ENCODE measurements at regions not wholly inside any gene's neighbourhood (a gene's known extent, or its start where the extent isn't known, plus 50 kb on each side); places are given as distances from the start of the nearest gene placed in this dataset.
"Not testable (repeated sequence)": the region's sequence is repeated elsewhere in the genome, so short reads cannot be mapped to it uniquely, and the experiment has no call there.

DNA sequence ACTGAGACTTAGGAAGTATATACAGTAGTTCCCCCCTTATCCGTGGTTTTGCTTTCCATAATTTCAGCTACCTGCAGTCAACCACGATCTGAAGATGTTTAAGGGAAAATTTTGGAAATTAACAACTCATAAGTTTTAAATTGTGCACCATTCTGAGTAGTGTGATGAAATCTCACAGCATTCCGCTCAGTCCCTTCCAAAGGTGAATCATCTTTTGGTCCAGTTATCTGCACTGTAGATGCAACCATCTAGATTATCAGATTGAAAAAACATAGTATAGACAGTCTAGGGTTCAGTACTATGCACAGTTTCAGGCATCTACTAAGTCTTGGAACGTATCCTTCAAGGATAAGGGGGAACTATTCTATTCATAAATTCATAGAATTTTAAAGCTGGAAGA lies 109.0 kb downstream of the ANXA3 start:
- Histone ChIP-seq H3K27ac (ENCODE audit: low read depth in 1 of 2, low read length in 1 of 2) (no peak overlapping the region), H3K9me3 (ENCODE audit: control insufficient read depth in 2 of 2, insufficient read depth in 1 of 2, low read length in 1 of 2) (no peaks in the 10 kb centered on the region), H3K4me3 (ENCODE audit: low read length in 2 of 2) (no peak overlapping the region), H3K4me1 (ENCODE audit: control insufficient read depth in 2 of 2, insufficient read depth in 2 of 2, low read length in 2 of 2) (peaks cover 5 to 17% of the 10 kb centered on the region in 2 donors), H3K36me3 (ENCODE audit: control insufficient read depth in 2 of 2, insufficient read depth in 2 of 2, low read length in 1 of 2) (no peaks in the 10 kb centered on the region), H3K27me3 (ENCODE audit: control insufficient read depth in 2 of 2, insufficient read depth in 1 of 2, low read length in 1 of 2) (no peaks in the 10 kb centered on the region)
- no peak for DNase-seq (ENCODE audit: low read depth in 6 of 9, low spot score in 9 of 9)
- 98% methylated on average over 4 of the region's 4 CpGs for WGBS

DNA sequence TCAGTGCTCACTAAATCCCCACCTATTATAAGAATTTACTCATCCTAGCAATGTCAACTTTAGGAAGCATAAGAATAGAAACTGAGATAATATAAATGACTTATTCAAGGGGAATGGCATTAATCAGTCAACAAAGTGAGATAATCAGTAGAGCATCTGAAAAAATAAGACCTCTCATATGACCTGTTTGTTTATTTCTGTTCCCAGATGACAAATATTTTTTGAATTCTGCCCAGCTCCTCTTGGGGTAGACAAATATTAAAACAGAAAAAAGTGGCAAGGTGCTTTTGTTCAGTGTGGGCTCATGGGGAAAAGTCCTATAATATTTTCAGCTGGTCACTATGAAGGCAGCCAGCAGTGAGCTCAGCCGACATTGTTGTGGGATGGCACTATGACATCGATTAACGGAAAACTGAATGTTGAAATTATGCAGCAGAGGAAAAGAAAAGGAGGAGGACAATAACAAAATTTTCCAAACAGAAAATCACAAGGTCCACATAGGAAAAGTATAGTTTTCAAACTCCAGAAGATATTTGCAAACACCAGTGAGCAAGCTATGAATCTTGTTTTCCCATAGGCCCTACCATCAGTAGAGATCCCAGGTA lies 109.6 kb downstream of the ANXA3 start:
- Histone ChIP-seq H3K27ac (ENCODE audit: low read depth in 1 of 2, low read length in 1 of 2) (no peak overlapping the region), H3K4me3 (ENCODE audit: low read length in 2 of 2) (no peak overlapping the region), H3K36me3 (ENCODE audit: control insufficient read depth in 2 of 2, insufficient read depth in 2 of 2, low read length in 1 of 2) (no peaks in the 10 kb centered on the region), H3K27me3 (ENCODE audit: control insufficient read depth in 2 of 2, insufficient read depth in 1 of 2, low read length in 1 of 2) (no peaks in the 10 kb centered on the region), H3K9me3 (ENCODE audit: control insufficient read depth in 2 of 2, insufficient read depth in 1 of 2, low read length in 1 of 2) (no peaks in the 10 kb centered on the region), H3K4me1 (ENCODE audit: control insufficient read depth in 2 of 2, insufficient read depth in 2 of 2, low read length in 2 of 2) (peaks cover 5 to 17% of the 10 kb centered on the region in 2 donors)
- 96% methylated on average over 3 of the region's 3 CpGs for WGBS
- no peak for DNase-seq (ENCODE audit: low read depth in 6 of 9, low spot score in 9 of 9)

DNA sequence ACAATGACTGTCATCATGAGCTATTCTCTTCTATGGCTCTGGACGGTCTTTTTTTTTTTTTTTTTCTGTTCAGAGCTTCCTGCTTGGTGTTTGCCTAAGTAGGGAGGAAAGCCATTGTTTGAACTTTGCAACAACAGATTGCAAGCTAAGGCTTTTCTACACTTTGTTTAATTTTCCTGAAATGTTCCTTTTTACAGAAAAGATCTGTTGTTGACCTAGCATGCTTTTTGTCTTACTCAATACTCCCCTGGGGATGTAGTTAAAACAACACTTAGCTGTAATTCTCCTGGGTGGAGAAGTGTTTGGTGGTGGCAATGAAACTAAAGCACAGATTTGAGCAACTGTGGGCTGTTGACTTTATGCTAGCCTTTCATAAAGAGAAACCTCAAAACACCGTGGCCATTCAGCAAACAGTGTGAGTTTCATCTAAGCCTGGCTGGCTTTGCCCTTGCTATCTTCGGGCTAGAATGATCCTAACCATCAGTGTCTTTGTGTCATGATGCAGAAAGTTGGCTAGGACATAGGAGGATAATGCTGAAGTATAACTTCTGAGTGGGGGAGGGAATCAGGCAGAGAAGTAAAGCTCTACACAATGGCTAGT lies 110.5 kb downstream of the ANXA3 start:
- H3K4me3 ChIP-seq (ENCODE audit: low read length in 2 of 2): no peak overlapping the region
- peaks cover 5 to 11% of the 10 kb centered on the region in 2 donors for H3K4me1 ChIP-seq (ENCODE audit: control insufficient read depth in 2 of 2, insufficient read depth in 2 of 2, low read length in 2 of 2)
- peak in 1 of 9 donors; percentile 26 for DNase-seq (ENCODE audit: low read depth in 6 of 9, low spot score in 9 of 9)
- H3K9me3 ChIP-seq (ENCODE audit: control insufficient read depth in 2 of 2, insufficient read depth in 1 of 2, low read length in 1 of 2): no peaks in the 10 kb centered on the region
- H3K27me3 ChIP-seq (ENCODE audit: control insufficient read depth in 2 of 2, insufficient read depth in 1 of 2, low read length in 1 of 2): no peaks in the 10 kb centered on the region
- H3K27ac ChIP-seq (ENCODE audit: low read depth in 1 of 2, low read length in 1 of 2): peak overlapping the region; percentile 5 to 65
- 60% methylated on average over 3 of the region's 3 CpGs for WGBS
- no peaks in the 10 kb centered on the region for H3K36me3 ChIP-seq (ENCODE audit: control insufficient read depth in 2 of 2, insufficient read depth in 2 of 2, low read length in 1 of 2)

DNA sequence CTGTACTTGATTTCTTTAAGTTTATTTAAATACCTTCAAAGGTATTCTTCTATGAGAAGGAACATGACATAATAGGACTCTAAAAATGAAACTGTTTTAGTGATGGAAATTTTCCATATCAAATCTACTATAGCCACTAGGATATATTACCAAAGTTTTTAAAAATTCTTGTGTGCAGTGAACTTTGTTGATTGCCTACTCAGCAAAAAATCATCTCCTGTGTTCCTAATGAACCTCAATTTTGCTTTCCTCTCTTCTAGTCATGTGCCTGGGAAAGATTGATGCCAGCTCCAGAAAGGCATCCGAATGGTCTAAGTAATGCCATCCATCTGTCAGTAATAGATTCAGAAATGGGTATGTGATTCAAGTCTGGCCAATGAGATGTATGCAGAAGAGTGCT lies 111.1 kb downstream of the ANXA3 start:
- Histone ChIP-seq H3K9me3 (ENCODE audit: control insufficient read depth in 2 of 2, insufficient read depth in 1 of 2, low read length in 1 of 2) (no peaks in the 10 kb centered on the region), H3K27ac (ENCODE audit: low read depth in 1 of 2, low read length in 1 of 2) (no peak overlapping the region), H3K36me3 (ENCODE audit: control insufficient read depth in 2 of 2, insufficient read depth in 2 of 2, low read length in 1 of 2) (no peaks in the 10 kb centered on the region), H3K4me3 (ENCODE audit: low read length in 2 of 2) (no peak overlapping the region), H3K27me3 (ENCODE audit: control insufficient read depth in 2 of 2, insufficient read depth in 1 of 2, low read length in 1 of 2) (no peaks in the 10 kb centered on the region), H3K4me1 (ENCODE audit: control insufficient read depth in 2 of 2, insufficient read depth in 2 of 2, low read length in 2 of 2) (peaks cover 3 to 10% of the 10 kb centered on the region in 2 donors)
- 95% methylated on average over 1 of the region's 1 CpG for WGBS
- no peak for DNase-seq (ENCODE audit: low read depth in 6 of 9, low spot score in 9 of 9)

DNA sequence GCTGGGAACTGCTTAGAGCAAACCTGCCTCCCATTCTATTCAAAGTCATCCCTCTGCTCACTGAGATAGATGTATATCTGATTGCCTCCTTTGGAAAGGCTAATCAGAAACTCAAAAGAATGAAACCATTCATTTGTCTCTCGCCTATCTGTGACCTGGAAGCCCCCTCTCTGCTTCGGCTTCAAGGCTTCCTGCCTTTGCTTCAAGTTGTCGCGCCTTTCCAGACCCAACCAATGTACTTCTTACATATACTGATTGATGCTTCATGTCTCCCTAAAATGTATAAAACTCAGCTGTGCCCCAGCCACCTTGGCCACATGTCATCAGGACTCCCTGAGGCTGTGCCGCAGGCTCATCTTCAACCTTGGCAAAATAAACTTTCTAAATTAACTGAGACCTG lies 111.9 kb upstream of the BMP2K start:
- not testable (repeated sequence) for H3K4me3 ChIP-seq (ENCODE audit: low read length in 2 of 2); DNase-seq (ENCODE audit: low read depth in 6 of 9, low spot score in 9 of 9); H3K9me3 ChIP-seq (ENCODE audit: control insufficient read depth in 2 of 2, insufficient read depth in 1 of 2, low read length in 1 of 2); H3K36me3 ChIP-seq (ENCODE audit: control insufficient read depth in 2 of 2, insufficient read depth in 2 of 2, low read length in 1 of 2); H3K27ac ChIP-seq (ENCODE audit: low read depth in 1 of 2, low read length in 1 of 2); H3K4me1 ChIP-seq (ENCODE audit: control insufficient read depth in 2 of 2, insufficient read depth in 2 of 2, low read length in 2 of 2); H3K27me3 ChIP-seq (ENCODE audit: control insufficient read depth in 2 of 2, insufficient read depth in 1 of 2, low read length in 1 of 2)
- 99% methylated on average over 5 of the region's 5 CpGs for WGBS

DNA sequence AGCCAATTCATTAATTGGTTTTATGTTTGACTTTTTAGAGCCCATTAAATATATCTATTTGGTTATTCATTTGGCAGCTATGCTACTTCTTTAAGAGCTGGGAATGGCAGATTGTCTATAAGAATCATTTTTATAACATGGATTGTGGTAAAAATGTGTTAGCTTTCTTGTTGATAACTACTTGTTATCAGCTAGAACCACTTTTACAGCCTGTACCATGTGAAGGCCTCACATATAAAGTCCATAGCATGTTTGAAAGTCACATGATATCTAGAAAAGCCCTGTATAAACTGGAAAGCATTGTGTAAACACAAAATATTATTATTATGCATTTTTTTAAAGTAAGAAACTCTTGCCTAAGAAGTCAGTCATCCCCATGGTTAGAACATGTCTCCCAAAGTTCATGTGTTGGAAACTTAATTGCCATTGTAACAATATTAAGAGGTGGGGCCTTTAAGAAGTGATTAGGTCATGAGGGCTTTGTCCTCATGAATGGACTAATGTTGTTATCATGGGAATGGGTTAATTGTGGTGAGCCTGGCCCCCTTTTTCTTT lies 110.9 kb upstream of the BMP2K start:
- H3K36me3 ChIP-seq (ENCODE audit: control insufficient read depth in 2 of 2, insufficient read depth in 2 of 2, low read length in 1 of 2): no peaks in the 10 kb centered on the region
- H3K27me3 ChIP-seq (ENCODE audit: control insufficient read depth in 2 of 2, insufficient read depth in 1 of 2, low read length in 1 of 2): no peaks in the 10 kb centered on the region
- no peak for DNase-seq (ENCODE audit: low read depth in 6 of 9, low spot score in 9 of 9)
- no peak overlapping the region for H3K27ac ChIP-seq (ENCODE audit: low read depth in 1 of 2, low read length in 1 of 2)
- no peaks in the 10 kb centered on the region for H3K9me3 ChIP-seq (ENCODE audit: control insufficient read depth in 2 of 2, insufficient read depth in 1 of 2, low read length in 1 of 2)
- H3K4me1 ChIP-seq (ENCODE audit: control insufficient read depth in 2 of 2, insufficient read depth in 2 of 2, low read length in 2 of 2): peaks cover 0 to 3% of the 10 kb centered on the region in 2 donors
- H3K4me3 ChIP-seq (ENCODE audit: low read length in 2 of 2): no peak overlapping the region

DNA sequence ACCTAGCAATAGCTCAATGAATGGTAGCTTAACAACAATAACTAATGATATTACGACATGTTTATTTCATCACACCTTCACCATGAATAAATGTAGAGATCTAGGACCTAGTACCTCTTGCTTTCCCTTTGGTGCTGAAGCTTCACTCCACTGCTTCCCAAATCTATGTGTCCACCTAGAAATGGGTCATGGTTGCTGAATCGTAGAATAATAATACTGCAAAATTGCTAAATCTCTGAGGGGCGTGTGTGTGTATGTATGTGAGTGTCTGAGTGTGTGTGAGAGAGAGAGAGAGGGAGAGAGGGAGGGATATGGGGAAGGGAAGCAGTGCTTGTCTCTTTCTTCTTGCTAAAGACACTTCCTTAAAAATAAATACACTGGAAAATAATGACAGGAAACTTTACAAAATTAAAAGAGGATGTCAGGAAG lies 109.3 kb upstream of the BMP2K start:
- Histone ChIP-seq H3K27me3 (ENCODE audit: control insufficient read depth in 2 of 2, insufficient read depth in 1 of 2, low read length in 1 of 2) (no peaks in the 10 kb centered on the region), H3K27ac (ENCODE audit: low read depth in 1 of 2, low read length in 1 of 2) (no peak overlapping the region), H3K9me3 (ENCODE audit: control insufficient read depth in 2 of 2, insufficient read depth in 1 of 2, low read length in 1 of 2) (no peaks in the 10 kb centered on the region), H3K4me3 (ENCODE audit: low read length in 2 of 2) (no peak overlapping the region), H3K36me3 (ENCODE audit: control insufficient read depth in 2 of 2, insufficient read depth in 2 of 2, low read length in 1 of 2) (no peaks in the 10 kb centered on the region), H3K4me1 (ENCODE audit: control insufficient read depth in 2 of 2, insufficient read depth in 2 of 2, low read length in 2 of 2) (peaks cover 0 to 3% of the 10 kb centered on the region in 2 donors)
- 90% methylated on average over 3 of the region's 3 CpGs for whole genome bisulfite sequencing
- DNase-seq (ENCODE audit: low read depth in 6 of 9, low spot score in 9 of 9): no peak

DNA sequence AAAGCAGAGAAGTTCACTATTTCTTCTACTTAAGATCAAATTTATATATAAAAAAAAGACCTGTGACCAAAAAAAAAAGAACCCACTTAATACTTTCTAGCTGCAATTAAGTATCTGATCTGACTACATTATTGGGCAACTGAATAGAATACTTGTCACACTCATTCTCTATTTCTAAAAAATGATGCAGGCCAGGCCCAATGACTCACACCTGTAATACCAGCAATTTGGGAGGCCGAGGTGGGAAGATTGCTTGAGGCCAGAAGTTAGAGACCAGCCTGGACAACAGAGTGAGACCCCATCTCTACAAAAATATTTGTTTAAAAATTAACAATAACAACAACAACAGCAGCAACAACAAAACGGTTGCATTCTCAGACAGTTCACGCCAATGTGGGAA lies 108.8 kb upstream of the BMP2K start:
- no peaks in the 10 kb centered on the region for H3K27me3 ChIP-seq (ENCODE audit: control insufficient read depth in 2 of 2, insufficient read depth in 1 of 2, low read length in 1 of 2)
- WGBS: 95% methylated on average over 3 of the region's 3 CpGs
- no peaks in the 10 kb centered on the region for H3K9me3 ChIP-seq (ENCODE audit: control insufficient read depth in 2 of 2, insufficient read depth in 1 of 2, low read length in 1 of 2)
- no peak for DNase-seq (ENCODE audit: low read depth in 6 of 9, low spot score in 9 of 9)
- no peak overlapping the region for H3K4me3 ChIP-seq (ENCODE audit: low read length in 2 of 2)
- no peaks in the 10 kb centered on the region for H3K36me3 ChIP-seq (ENCODE audit: control insufficient read depth in 2 of 2, insufficient read depth in 2 of 2, low read length in 1 of 2)
- H3K27ac ChIP-seq (ENCODE audit: low read depth in 1 of 2, low read length in 1 of 2): no peak overlapping the region
- H3K4me1 ChIP-seq (ENCODE audit: control insufficient read depth in 2 of 2, insufficient read depth in 2 of 2, low read length in 2 of 2): peaks cover 0 to 3% of the 10 kb centered on the region in 2 donors

DNA sequence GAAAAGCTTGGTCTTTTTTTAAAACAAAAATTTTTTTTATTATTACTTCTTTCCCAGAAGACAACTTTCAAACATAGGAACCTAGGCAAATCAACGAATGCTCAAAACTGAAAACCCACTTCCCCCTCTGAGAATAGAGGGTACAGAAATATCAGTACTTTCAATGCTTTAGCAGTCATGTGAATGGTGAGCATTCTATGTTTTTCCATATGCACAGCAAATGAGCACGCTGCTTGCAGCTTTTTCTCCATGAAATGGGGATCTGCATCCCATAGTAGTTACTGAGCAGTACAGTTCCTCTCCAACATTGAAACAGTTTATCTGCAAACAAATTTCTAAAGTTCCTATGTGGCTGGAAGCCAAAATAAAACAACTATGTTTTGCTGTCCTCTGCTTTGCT lies 108.4 kb upstream of the BMP2K start:
- Histone ChIP-seq H3K4me3 (ENCODE audit: low read length in 2 of 2) (no peak overlapping the region), H3K36me3 (ENCODE audit: control insufficient read depth in 2 of 2, insufficient read depth in 2 of 2, low read length in 1 of 2) (no peaks in the 10 kb centered on the region), H3K27me3 (ENCODE audit: control insufficient read depth in 2 of 2, insufficient read depth in 1 of 2, low read length in 1 of 2) (no peaks in the 10 kb centered on the region), H3K4me1 (ENCODE audit: control insufficient read depth in 2 of 2, insufficient read depth in 2 of 2, low read length in 2 of 2) (peaks cover 0 to 3% of the 10 kb centered on the region in 2 donors), H3K27ac (ENCODE audit: low read depth in 1 of 2, low read length in 1 of 2) (no peak overlapping the region), H3K9me3 (ENCODE audit: control insufficient read depth in 2 of 2, insufficient read depth in 1 of 2, low read length in 1 of 2) (no peaks in the 10 kb centered on the region)
- no peak for DNase-seq (ENCODE audit: low read depth in 6 of 9, low spot score in 9 of 9)
- 76% methylated on average over 2 of the region's 2 CpGs for WGBS

Measured in thymus (tissue), 11 donors.